Hematopoietic multipotent progenitor cell treated with erythropoietin and hydrocortisone succinate and interleukin-3 and kit ligand, for 17 days (in vitro differentiated cells): ENCODE measurements at regions not wholly inside any gene's neighbourhood (a gene's known extent, or its start where the extent isn't known, plus 50 kb on each side); places are given as distances from the start of the nearest gene placed in this dataset.

ENCODE experiments used
- DNase-seq: peaks from one replicate; pipeline ENCODE4 v3.0.0-alpha.2; 2015; ENCODE audit warnings: low spot score

DNA sequence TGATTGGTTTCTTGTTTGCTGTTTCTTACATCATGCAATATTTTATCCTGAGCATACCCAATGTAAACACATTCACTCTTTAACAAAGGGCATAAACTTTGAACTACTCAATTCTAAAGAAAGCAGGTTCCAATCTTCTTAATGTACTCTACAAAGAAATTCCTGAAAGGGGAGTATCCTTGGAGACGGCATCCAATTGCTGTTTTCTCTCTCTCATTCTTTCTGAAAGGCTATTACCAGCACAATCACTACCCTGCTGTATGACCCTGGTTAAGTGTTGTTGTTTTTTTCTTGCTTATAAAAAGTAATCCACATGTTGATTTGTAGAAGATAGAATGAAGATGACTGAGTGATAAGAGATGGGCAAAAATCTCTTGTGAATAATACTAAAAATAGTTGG lies 176.0 kb downstream of the ZNF365 start:
- DNase-seq = no peak

DNA sequence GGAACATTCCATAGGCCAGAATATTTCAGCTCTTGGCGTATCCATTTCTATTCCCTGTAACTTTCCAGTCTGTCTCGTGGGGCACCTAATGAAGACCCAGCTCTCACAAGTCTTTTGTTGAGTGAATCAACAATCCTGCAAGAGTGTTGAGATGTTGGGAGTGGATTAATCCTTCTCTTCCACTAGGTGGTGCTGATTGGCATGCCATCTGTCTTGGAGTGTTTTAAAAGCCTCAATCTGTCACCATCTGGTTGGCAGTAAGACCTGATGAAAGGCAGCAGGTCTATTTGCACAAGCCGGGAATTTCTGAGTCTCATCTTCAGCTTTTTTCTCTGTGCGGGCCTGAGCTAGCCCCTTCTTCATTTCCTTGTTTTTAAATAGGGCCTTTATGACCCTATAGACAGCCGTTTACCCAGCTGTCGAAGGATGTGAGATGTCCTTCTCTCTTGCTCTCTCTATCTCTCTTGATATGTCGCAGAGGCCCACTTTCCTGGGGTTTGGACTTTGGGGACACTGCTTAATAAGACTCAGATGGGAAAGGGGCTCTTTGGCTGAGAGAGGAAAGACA lies 180.5 kb downstream of the ZNF365 start:
- no peak for DNase-seq

DNA sequence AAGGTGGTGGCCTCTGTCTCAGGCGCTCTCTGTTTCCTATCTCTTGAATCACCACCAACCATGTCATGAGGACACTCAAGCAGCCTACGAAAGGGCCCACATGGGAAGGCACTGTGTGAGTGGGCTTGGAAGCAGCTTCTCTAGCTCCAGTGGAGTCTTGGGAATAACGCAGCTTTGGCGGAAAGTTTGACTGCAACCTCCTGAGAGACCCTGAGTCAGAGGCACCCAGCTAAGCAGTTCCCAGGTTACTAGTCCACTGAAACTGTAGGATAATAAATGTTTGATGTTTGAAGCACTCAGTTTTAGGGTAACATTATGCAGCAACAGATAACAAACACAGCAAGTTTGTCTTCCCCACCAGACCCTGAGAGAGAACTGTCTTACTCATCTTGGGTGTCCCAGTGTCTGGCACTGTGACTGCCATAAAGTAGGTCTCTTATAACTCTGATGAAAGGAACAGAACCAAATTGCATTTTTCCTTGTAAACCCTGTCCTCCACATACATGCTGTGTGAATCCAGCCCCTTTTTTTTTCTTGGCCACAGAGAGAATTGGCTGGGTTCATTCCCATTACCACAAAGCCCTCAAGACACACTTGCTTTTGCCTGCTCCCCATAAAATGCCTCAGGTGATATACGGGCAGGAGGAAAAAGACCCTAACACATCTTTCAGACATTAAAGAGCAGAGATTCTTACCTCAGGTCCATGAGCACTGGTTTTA lies 185.5 kb downstream of the ZNF365 start:
- DNase-seq = no peak

DNA sequence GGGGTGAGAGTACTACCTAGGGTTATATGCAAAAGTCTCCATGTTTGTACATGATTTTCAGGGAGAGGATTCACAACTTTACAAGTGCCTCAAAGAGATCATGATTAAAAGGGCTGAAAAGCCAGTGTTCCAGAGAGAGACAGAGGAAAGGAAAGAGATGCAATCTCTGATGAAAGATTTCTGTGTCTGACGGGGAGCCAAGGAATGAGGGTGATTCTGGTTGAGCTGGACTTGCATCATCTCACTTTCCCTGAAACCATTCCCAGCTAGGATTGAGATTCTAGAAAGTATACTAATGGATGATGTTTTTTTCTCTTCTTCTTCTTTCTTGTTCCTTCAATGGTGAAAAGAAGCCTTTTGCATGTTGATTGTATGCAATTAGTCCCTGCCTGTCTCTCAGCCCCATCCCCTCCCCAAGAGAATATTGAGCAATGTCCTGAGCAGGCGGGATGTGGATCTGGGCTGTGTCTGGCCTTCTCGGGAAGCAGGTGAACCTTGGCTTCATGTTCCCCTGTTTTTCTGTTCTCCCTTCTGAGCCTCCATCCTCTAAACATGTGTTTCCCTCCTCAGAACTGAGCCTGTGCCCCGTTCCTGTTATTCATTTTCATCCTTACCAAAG lies 186.1 kb downstream of the ZNF365 start:
- DNase-seq = no peak

DNA sequence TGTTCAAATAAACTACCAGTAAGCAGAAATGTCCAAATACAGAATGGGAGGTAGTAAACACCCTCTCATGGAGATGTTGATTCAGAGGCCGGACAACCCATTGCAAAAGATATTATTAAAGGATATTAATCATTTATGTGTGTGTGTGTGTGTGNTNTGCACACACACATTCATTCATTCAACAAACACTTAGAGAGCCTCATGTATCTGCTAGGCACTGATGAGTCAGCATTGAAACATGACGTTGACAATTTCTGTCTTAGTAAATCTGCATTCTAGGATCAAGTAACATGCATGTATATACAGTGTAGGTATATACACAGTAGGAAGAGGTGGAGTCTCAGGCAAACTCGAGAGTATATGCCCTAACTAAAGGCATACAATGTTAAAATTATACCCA lies 187.0 kb downstream of the ZNF365 start:
- no peak for DNase-seq

DNA sequence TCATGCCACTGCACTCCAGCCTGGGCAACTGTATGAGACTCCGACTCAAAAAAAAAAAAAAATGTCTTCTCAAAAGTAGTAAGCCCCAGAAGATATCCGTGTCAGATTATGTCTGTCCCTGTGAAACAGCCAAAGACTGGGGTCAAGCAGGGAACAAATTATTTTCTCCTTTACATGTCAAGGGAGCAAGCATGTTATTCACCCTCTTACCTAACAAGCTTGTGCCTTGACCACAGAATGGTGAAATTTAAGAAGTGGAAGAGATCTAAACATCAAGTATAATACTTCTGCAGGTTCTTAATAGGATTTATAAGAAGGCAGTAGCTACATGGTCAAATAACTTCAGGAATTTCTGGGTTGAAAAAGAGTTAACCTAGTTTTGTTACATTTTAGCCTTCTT lies 187.9 kb downstream of the ZNF365 start:
- no peak for DNase-seq

DNA sequence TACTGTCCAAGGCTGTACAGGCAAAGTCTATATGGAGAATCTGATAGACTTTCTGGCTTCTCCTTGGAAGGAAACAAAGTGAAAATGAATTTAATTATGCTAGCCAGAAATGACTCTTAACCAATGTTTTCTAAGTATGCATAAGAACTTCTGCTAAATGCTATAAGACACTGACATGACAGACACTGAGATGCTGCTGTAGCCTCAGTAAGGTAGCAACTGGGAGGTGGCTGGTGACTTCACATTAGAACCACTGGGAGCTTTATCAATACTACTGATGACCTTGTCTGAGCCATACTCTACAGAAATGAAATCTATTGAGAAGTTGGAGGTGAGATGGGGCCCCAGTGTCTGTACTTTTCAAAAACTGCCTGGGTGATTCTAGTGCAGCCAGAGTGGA lies 188.6 kb downstream of the ZNF365 start:
- DNase-seq = no peak

DNA sequence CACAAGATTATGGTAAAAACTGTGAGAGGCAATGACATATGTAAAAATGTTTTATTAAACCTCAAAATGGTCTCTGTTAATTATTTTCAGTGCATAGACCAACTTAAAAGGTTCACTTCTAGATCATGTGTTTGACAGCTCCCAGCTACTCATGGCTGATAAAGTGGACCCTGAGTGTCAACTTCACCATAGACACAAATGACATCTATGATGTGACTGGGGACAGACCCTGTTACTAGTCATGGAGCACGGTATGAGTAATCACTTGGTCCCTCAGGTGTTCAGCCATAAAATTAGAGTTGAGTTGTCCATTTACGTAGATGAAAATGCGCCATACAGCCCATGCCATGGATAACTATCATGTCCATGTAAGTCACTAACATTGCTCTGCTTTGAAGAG lies 199.8 kb downstream of the ZNF365 start:
- no peak for DNase-seq

DNA sequence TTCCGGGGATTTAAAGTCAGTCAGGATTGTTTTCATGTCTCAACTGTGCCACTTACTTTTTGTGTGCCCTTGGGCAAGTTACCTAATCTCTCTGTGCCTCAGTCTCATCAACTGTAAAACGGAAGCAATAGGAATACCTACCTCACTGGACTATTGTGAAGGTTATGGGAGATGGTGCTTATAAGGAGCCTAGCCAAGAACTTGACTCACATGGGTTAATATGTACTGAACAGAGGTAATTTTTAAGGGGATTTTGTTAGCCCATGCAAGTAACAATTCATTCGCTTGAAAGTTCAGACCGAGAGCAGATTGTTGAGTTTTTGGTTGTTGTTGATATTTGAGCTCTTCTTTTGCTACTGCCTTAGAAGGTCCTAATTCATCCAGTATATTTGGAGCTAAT lies 202.9 kb downstream of the ZNF365 start:
- no peak for DNase-seq

DNA sequence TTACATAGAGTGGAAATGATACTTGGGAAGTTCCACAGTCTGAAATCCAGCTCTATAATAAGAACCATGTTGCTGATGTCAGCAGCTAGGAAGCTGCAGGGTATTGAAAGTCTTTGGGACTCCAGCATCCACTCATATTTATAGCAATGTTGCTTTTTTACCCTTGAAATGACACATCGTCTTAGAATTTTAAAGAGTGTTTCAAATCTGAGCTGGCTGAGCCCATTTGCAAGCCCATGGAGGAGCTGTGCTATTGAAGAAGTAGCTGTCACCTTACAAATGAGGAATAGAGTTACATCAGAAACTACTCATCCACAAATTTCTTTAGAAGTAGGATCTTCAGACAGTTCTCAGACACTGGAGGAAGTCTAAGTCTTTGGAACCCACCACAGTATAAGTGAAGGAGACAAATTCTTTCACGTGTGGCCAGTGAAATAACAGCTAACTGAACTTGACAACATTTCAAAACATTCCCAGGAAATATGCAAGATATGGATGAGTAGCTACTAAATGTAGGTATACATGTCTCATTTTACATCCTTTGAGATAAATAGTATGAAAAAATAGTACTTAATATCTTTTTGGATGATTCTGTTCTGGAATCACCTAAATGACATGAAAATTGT lies 203.6 kb downstream of the ZNF365 start:
- DNase-seq = no peak

DNA sequence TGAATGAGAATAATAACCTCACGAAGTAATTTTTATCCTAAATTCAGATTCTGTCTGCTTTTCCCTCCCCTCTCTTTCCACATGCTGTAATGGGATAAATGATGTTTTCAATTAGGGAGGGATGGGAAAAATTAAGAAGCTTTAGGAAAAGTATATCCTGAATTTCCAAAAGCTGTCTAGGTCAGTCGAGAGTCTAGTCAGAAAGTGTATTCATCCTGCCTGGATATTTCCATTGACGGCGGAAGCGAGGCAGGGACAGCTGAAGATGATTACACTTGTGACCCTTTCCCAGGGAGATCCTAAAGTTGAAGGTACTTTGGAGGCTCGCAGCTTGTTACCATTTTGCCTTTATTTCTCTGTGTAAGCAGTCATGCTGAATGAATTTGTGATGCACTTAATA lies 204.1 kb downstream of the ZNF365 start:
- no peak for DNase-seq

DNA sequence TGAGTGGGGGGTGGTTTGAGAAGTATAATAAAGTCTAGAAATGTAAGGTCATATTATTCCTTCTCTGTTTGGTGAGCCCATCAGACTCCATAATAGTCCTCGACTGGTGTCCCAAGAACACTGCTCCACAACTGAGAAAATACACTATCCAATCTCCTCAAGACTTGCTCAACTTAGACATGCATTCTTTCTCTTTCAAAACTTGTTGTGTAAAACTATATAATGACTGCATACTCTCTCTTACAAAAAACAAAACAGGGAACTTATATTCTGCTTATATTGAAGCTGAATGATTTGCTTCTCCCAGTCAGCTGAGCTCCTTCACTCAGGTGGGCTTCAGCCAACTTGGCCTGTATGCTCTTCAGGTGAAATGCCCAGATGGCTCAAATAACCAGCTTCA lies 204.7 kb downstream of the ZNF365 start:
- DNase-seq = no peak

DNA sequence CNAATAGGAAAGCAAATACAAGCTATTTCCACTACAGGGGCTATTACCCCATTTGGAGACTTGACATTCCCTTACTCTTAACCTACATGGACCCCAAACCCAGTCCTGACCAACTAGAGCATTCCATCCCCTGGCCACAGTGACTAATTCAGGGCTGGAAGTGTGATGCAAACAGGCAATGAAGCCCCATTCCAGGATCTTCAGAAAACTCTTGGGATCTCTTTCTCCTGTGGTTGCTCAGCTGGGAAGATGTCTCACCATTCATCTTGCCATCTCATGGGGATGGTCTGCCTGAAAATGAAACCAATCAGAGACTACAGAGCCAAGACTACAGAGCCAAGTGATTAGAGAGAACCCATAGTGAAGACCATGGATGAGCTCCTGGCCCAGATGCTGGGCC lies 206.2 kb downstream of the ZNF365 start:
- no peak for DNase-seq

DNA sequence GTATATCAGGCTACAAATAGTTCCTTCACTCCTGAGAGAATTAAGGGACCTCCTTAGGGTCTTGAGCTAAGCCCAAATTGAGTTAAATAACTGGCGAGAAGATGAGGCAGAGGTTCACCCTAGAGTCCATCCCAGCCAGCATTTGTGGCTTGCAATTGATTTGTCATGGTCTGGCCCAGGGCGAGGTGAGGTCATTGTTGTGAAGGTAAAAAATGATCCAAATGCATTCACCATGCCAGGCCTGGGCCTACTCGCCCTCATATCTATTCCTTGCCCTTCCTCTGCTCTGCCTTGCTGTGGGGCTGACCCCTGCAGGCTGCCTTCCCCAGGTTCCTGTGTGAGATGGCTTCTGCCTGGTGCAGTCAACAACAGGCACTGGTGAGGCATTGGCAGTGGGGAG lies 207.2 kb downstream of the ZNF365 start:
- DNase-seq = no peak

DNA sequence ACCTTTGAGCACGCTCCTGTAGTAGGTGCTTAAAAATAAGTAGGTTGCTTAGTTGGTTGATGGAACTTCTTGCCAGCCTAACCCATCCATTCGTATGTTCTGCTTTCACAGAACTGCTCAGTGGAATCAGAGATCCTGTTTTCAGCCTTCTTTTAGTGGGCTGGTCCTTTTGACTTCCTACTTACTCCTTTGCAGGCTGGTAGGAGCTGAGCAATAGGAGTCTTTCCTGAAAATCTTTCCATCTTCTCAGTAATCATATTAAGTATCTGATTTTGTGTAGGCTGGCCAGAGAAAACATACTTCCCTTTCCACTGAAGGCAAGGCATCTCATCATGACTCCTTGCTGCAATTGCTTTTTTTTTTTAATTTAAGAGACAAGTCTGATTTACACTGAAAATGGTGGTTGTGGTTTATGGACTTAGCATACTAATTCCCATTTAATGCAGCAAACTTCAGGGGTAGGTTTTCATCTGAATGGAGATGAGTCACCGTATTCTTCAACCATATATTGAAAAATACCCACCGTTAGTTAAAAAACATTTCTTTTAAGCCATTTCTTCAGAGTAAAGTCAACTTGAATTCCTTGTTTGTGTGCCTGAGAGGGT lies 208.0 kb downstream of the ZNF365 start:
- DNase-seq = no peak

DNA sequence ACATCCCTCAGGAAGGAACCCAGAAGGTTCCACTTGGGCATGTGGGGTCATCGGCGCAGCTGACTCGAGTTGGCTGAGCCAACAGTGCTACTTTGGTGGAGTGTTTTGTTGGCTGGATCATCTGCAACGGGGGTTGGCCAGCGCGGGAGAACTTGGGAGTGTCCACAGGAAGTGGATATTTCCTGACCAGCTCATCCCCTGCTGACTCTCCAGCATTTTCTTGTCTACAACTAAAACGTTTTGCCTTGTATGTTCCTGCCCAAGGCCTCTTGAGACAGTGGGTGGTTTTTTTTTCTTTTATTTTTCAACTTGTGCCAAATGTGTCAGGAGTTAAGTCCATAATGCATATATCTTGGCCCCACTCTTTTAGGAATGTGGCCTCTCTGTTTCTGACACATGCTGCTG lies 208.6 kb downstream of the ZNF365 start:
- DNase-seq = no peak

DNA sequence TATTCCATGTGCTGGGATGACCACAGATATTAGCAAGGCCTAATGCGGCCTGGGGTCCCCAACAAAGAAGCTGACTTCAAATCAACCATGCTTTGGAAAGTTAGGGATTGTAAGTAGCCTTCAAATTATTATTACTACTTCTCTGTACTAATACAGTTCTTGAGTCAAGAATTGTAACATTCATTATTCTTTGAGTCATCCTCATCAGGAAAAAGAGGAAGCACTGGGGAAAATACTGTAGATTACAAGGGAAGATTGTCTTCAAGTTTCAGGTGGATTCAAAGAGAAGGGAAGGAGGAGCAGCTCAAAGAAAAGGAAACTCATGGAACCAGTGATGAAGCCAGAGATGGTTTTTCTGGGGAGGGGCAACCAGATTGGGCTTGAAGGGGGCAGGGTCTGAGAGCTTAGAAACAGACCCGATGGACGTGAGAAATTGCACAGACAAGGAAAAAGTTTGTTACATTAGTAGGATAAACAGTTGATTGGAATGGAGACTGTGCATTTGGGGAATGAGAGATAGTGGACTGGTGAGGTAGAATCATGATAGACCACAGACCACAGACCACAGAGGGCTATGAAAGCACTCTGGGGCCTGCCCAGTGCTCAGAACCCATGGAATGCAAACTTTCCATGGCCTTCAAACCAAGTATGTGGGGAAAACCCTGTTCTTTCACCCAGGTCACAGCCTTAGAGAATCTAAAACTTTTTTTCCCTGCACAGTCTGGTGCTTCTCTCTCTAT lies 209.9 kb downstream of the ZNF365 start:
- DNase-seq = no peak

DNA sequence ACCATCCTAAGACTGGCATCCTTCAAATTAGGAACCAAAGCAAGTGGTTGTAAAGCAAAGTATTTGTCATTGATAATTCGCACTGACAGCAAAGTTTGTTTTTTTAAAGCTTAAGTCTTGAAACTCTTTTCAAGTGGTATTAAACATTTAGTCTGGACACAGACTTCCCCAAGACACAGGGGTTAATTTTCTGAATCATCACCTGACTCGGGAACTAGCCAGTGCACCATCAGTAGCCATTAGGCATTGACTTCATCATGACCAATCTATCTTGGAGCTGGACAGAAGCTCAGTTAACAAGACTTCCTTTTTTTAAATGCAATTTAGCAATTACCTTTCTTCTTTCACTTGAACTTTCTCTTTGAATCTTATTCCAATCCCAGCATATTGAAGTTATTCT lies 210.6 kb downstream of the ZNF365 start:
- DNase-seq = no peak

DNA sequence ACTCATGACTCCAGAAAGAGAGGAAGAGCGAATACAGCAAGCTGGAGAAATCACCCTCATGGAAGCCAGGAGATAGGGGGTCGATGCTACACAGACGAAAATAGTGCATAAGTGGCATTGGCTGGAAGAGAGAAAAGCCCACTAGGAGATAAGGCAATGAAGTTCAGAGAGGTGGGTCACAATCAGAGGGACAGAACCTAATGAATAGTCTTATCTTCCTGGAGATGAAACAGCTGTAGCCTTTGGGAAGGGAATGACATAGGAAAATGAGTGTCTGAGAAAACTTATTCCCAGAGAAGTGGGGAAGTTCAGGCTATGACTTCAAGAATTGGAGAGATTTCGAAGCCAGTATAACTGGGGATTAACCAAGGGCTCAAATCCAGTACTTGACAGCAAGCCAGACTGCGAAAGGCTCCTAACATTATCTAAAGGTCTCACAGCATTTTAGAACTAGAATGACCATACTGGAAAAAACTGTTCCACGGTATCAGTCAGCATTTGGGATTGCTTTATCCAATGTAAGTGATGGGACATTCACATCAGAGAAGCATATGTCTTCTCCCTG lies 211.1 kb downstream of the ZNF365 start:
- no peak for DNase-seq

DNA sequence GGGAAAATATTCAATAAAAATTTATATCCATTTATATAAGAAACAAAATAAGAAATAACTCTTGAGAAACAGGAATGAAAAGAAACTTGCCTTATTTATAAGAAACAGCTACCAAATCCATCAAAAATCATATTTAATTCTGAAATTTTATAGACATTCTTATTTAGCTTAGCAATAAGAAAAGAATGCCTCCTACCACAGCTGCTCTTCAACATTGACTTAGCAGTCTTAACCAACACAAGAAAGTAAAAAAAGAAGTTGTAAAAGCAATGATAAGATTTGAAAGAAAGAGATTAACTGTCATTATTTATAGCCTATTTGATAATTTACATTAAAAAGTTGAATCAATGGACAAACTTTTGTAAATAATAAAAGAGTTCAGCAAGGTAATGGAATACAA lies 212.8 kb downstream of the ZNF365 start:
- no peak for DNase-seq

DNA sequence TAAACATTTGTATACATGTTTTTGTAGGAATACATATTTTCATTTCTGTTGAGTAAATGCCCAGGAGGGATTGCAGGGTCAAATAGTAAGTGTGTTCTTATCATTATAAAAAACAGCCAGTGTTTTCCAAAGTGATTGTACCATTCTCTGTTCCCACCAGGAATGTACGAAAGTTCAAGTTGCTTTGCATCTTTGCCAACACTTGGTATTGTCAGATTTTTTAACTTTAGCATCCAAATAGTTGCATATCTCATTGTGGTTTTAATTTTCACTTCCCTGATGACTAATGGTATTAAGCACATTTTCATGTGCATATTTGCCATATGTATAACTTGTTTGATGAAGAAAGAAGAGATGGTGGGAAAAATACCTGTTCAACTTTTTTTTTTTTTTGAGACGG lies 213.9 kb downstream of the ZNF365 start:
- no peak for DNase-seq

DNA sequence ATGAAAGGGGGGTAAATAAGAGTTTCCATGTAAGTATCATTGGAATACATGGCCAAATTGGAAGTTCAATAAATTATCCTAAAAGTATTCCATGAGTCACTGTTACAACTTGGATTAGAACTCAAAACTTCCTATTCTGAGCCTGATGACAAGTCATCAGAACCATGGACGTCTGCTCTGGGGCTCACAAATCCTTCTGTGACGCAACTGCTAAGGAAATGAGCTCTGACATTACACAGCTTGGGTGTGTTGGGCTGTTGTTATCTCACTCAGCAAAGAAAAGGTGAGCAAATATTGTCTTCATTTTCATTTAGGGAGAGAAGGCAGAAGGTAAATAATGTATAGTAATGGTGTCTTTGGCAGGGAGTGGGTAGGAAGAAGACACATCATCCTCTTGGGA lies 214.8 kb upstream of the ADO start:
- no peak for DNase-seq
